CD4-positive, alpha-beta T cell treated with Interleukin-4 for 4 hours (primary cell): ENCODE measurements at regions not wholly inside any gene's neighbourhood (a gene's known extent, or its start where the extent isn't known, plus 50 kb on each side); places are given as distances from the start of the nearest gene placed in this dataset.

Experiments used
- DNase-seq: peaks from one replicate; pipeline ENCODE4 v3.0.0-alpha.2; 2020

- no peak for DNase-seq
Measured at GRCh38 chr16:80171746-80172145, 369.0 kb upstream of the DYNLRB2 start.

- no peak for DNase-seq
Measured at GRCh38 chr16:80171199-80171598, 369.6 kb upstream of the DYNLRB2 start.

- no peak for DNase-seq
Measured at GRCh38 chr16:80167657-80168390, 373.0 kb upstream of the DYNLRB2 start.

- DNase-seq = no peak
Measured at GRCh38 chr16:80166082-80166481, 374.7 kb upstream of the DYNLRB2 start.

GRCh38 chr16:80164966-80165550 lies 375.7 kb upstream of the DYNLRB2 start:
- no peak for DNase-seq

- DNase-seq = no peak
Measured at GRCh38 chr16:80163339-80163738, 377.5 kb upstream of the DYNLRB2 start.

GRCh38 chr16:80161799-80162739 lies 378.7 kb upstream of the DYNLRB2 start:
- no peak for DNase-seq

- DNase-seq = no peak
Measured at GRCh38 chr16:80158766-80159165, 382.0 kb upstream of the DYNLRB2 start.

- DNase-seq = no peak
Measured at GRCh38 chr16:80151722-80152111, 389.1 kb upstream of the DYNLRB2 start.

GRCh38 chr16:80150978-80151721 lies 389.6 kb upstream of the DYNLRB2 start:
- DNase-seq = no peak

GRCh38 chr16:80148826-80149225 lies 392.0 kb upstream of the DYNLRB2 start:
- DNase-seq = no peak

- no peak for DNase-seq
Measured at GRCh38 chr16:80147026-80147655, 393.7 kb upstream of the DYNLRB2 start.

GRCh38 chr16:80144191-80144590 lies 396.6 kb upstream of the DYNLRB2 start:
- no peak for DNase-seq

GRCh38 chr16:80142940-80143339 lies 397.9 kb upstream of the DYNLRB2 start:
- DNase-seq = no peak

GRCh38 chr16:80142281-80142680 lies 398.5 kb upstream of the DYNLRB2 start:
- no peak for DNase-seq

- DNase-seq = no peak
Measured at GRCh38 chr16:80129791-80130190, 411.0 kb upstream of the DYNLRB2 start.

GRCh38 chr16:80125677-80126076 lies 415.1 kb upstream of the DYNLRB2 start:
- no peak for DNase-seq

- no peak for DNase-seq
Measured at GRCh38 chr16:80123189-80123588, 417.6 kb upstream of the DYNLRB2 start.

GRCh38 chr16:80122115-80122514 lies 418.7 kb upstream of the DYNLRB2 start:
- no peak for DNase-seq

GRCh38 chr16:80121522-80121909 lies 419.3 kb upstream of the DYNLRB2 start:
- no peak for DNase-seq

GRCh38 chr16:80120899-80121521 lies 419.8 kb upstream of the DYNLRB2 start:
- no peak for DNase-seq

- no peak for DNase-seq
Measured at GRCh38 chr16:80117556-80118130, 423.1 kb upstream of the DYNLRB2 start.
